Fibroblast of peridontal ligament (primary cell): ENCODE measurements at regions not wholly inside any gene's neighbourhood (a gene's known extent, or its start where the extent isn't known, plus 50 kb on each side); places are given as distances from the start of the nearest gene placed in this dataset.

ENCODE experiments used
- DNase-seq: peaks from one replicate; pipeline ENCODE4 v3.0.0-alpha.2; 2010; ENCODE audit errors: extremely low read depth

GRCh38 chr14:103206836-103207387, 83.7 kb downstream of the TNFAIP2 start:
- DNase-seq: peak; percentile 16

GRCh38 chr14:103207388-103208072, 84.3 kb downstream of the TNFAIP2 start:
- no peak for DNase-seq

DNA sequence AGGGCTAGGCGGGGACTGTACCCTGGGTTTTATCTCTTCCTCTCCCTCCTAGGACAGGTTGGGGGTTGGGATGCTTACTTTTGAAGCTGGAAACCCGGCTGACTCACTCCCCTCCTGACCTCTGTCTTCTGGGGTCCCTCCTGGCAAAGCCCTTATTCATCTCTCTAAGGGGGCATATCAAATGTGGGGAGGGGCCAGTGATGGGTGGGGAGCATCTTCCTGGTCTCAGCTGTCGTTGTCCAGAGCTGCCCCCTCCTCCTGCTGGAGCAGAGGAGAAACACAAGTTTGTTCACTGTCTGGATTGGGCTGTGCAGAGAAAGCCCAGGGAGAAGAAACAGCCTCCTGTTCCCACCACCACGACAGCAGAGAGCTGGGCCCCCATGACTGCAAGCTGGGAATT, 85.8 kb downstream of the TNFAIP2 start:
- no peak for DNase-seq

DNA sequence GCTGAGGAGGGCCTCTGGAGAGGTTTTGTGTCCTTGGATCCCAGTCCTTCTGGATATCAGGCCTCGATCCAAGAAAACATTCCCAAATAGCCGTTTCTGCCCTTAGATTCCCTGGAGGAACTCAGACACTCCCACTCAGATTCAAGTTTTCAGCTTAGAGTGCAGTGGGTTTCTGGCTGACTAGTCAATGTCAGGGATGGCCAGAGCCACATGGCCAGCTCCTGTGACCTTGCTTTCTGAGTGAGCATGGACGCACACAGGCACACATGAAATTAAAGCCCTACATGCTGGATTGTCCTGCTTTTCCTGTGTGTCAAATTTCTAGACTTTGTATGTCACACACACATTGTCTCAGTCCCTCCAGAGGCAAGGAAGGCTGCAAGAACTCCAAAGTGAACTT, 86.2 kb downstream of the TNFAIP2 start:
- no peak for DNase-seq

GRCh38 chr14:103213331-103213730, 90.1 kb downstream of the TNFAIP2 start:
- no peak for DNase-seq

- no peak for DNase-seq
Observed at GRCh38 chr14:103214461-103214958, 91.2 kb downstream of the TNFAIP2 start.

GRCh38 chr14:103216399-103216798, 93.1 kb downstream of the TNFAIP2 start:
- no peak for DNase-seq

DNA sequence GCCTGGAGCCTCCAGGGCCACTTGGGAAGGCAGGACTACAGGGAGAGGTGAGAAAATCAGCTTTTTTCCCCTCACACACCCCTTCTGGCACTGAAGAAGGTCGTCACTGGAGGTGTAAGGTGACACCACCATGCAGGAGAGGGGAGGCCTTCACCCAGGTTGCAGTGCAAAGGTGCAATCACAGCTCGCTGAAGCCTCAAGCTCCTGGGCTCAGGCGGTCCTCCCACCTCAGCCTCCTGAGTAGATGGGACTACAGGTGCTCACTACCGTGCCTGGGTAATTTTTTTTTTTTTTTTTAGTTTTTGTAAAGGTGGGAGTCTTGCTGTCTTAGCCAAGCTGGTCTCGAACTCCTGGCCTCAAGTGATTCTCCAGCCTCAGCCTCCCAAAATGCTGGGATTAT, 93.6 kb downstream of the TNFAIP2 start:
- DNase-seq: no peak

GRCh38 chr14:103217538-103217937, 94.3 kb downstream of the TNFAIP2 start:
- DNase-seq: no peak

- no peak for DNase-seq
Observed at GRCh38 chr14:103220134-103220981, 97.1 kb downstream of the TNFAIP2 start.

DNA sequence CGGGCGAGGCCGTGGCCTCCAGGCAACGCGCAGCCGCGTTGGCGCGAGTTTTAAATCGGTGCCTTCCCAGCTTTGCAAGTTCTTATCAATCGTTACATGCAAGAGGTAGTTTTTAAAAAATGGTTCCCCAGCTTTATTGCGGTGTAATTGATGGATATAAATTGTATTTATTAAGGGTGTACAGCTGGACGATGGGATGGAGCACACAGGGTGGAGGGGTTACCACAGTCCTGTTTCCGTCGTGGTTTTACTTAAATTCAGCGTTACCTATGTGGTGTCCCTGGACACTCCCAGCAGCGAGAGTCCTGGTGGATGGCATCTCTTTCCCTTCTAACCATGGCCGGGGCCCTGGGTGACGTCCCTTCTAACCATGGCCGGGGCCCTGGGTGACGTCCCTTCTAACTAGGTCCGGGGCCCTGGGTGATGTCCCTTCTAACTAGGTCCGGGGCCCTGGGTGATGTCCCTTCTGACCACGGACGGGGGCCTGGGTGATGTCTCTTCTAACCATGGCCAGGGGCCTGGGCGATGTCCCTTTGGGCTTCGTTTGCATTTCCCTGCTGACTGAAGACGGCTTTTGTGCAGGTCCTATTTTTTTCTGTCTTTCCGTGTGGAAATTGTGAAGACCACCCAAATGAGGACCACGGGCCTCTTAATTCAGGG, 97.9 kb downstream of the TNFAIP2 start:
- DNase-seq: no peak

- DNase-seq: no peak
Observed at GRCh38 chr14:103221781-103222358, 98.6 kb downstream of the TNFAIP2 start.

- no peak for DNase-seq
Observed at GRCh38 chr14:103223818-103224352, 100.6 kb downstream of the TNFAIP2 start.

DNA sequence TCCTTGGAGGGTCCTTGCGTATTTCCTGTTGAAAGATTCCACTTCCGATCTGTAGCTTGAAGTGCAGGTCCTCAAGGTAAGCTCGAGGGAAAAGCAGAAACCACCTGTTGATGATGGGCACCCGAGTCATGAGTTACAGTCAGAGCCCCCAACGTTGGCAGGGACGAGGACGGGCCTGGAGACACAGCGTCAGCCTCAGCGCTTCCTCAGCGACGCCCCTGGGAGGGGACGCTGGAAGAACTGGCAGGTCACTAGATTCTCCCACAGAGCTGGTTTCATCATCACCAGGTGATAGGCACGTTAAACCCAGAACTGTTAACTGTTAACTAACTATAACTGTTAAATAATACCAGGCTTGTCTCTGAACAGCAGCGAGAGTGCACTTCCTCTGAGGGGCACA, 101.8 kb downstream of the TNFAIP2 start:
- DNase-seq: no peak

DNA sequence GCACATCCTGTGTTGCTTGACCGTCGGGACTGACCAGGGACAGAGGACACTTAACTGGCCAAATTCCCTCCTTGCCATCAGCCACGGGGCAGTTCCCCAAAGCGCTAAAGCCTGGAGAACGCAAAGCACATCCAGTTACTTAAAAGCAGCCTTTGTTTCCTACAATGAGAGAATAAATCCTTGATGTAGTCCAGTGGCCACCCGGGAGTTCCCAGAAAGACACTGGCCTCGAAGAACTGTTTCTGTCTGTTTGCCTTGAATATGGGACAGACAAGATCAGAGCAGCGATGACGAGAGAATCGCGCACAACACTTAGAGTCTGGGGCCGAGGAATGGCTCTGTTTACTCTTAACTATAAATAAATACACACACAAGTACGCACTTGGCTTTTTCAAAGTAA, 102.2 kb downstream of the TNFAIP2 start:
- DNase-seq: peak; percentile 17

GRCh38 chr14:103227094-103227768, 104.0 kb downstream of the TNFAIP2 start:
- DNase-seq: no peak

DNA sequence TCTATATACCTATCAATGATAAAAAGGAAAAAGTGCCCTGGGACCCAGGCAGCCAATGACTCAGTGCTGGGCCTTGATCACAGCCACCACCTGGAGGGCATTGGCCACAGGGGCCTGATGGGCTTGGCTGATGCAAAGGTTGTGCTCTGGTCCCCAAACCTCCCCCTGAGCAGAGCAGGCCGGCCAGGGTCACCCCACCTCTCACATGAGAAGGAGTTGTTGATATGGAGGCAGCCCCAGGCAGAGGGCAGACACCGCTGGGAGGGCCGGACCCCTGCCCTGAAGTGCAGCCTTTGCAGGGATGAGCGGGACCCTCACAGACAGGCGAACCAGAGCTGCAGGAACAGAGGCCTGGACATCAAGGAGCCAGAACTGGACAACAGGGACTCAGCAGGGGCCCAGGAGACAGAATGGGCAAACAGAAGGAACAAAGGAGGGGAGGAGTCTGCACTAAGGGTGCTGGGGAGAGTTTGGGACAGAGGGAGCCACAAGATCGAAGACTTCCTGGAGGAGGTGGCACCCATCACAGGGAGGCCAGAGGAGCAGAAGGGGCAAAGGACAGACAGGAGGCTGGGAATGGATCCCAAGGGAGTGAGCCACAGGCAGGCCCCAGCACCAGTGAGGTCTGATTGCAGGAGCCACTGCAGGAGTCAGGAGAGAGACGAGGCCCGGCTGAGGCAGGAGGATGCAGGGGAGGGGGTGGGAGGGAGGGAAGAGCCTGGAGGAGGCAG, 105.0 kb downstream of the TNFAIP2 start:
- DNase-seq: no peak

DNA sequence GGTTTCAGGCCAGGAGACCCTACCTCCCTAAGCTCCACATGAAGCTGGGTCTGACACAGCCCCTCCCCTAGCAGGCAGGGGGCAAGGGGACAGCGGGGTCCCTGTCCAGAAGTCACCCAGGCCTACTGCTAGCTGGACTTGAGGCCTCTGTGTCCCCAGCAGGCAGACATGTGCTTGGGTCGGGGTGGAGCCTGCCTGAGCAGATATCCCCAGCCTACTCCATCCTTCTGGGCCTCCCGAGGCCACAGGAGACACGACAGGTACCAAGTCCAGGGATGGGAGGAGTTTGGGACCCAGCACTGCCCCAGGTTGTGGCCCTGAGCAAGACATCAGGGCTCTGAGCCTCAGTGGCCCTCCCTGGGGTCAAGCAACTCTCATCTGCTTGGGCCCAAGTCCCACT, 105.2 kb upstream of the EIF5 start:
- no peak for DNase-seq

GRCh38 chr14:103230021-103230420, 104.0 kb upstream of the EIF5 start:
- DNase-seq: no peak

GRCh38 chr14:103230658-103231334, 103.2 kb upstream of the EIF5 start:
- no peak for DNase-seq
